Pulmonary artery endothelial cell (primary cell): ENCODE measurements at regions not wholly inside any gene's neighbourhood (a gene's known extent, or its start where the extent isn't known, plus 50 kb on each side); places are given as distances from the start of the nearest gene placed in this dataset.

Experiments used
- DNase-seq: peaks from one replicate; pipeline ENCODE4 v3.0.0-alpha.2; 2011; ENCODE audit warnings: low read depth, low spot score

DNA sequence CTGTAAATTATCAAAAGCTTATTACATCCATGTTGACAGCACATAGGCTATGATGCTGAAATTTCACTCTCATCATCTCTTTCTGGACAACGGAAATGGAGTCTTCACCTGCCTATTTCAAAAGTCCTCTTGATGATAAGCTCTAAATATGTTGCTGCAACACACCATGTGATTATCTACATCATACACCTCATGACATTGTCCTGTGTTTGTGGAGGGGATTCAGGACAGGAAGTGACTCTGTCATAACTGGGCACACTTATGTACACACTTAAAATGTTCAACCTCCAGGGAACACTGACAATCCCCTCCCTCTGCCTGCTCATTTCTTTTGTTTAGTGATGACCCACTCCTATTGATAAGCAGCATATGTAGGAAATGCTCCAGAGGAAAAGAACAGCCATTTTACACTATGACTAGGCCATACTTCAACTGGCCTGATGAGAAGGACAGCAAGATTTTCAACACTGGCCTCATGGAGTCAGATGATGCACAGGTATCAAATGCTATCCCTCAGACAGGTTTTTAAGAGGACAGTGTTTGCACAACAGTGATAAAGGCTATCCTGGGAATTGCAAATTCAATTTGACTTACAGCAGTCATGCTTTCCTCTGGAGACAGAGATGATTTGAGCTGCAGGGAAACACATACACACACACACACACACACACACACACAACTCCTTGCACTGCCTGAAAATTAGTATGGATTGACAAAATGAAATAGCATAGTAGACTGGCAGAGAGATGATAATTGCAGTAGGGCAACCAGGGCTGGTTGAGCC, 163.3 kb upstream of the RASGEF1B start:
- DNase-seq = no peak

- DNase-seq = no peak
These were observed 162.5 kb upstream of the RASGEF1B start for GRCh38 chr4:81634165-81634564.

DNA sequence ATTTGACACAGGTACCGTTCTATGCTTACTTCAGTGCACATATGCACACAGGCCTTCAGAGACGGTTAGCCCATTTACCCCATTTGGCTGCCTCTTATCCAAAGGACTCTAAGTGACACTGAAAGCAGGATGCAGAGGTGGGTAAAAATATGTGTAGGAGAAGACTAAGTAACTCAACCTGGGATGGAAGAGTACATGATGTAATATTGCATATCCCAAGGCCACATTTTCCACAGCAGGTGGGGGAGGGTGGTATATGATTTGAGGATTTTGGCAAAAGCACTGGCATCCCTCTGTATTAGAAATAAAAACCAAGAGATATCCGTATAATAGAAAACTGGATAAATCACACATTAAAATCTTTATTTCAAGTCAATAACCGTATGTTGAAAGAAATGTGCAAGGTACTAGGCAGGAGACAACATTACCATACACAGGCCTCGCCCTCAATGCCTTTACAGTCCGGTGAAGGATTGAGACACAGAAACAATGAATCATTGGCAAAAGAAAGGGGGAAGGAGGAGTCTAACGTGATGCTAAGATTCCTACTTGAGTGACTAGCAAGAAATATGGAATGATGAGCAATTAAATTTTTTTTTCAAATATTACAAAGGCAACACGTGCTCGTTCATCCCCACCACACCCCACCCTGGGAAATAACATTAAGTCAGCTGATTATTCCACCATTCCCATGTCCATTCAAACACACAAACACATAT, 161.0 kb upstream of the RASGEF1B start:
- DNase-seq = no peak

DNA sequence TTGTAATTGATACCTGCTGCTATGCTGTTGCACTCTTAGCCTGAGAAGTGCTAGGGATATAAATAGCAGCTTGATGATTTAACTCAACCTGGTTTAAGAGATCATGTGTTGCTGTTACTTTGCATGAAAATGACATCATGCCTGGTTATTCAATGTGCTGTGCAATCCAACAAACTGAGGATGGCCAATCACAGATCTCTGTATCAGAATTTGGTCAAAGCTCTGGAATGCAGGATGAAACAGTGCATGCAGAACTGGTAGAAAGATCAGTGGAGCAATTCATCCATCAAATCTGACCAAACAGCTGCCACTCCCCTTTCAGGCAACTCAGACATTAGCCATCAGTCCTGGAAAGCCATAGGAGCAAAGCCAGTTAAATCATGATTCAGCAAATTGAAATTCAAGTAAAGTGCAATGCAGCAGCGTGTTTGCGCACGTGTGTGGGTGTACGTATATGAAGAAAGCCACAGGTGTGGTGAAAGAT, 160.3 kb upstream of the RASGEF1B start:
- DNase-seq = no peak

GRCh38 chr4:81629366-81629765, 157.7 kb upstream of the RASGEF1B start:
- no peak for DNase-seq

- DNase-seq = no peak
These were observed 156.8 kb upstream of the RASGEF1B start for GRCh38 chr4:81628489-81628888.

DNA sequence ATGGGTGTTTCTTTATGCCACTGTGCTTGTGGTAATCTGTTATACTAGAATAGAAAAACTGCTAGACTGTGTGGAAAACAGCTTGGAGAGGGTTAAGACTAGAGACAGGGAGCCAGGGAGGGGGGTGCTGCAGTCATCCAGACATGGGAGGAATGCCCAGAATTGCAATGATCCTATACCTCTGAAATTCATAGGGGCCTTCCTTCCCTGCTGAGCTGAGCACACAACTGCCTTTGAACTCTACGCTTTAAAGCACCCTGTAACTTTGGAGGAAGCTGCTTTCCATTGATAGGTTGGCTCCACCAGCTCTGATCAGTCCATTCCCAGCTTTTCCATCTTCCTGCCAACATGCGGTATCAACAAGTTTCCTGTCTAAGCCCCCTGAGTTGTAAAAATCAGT, 155.9 kb upstream of the RASGEF1B start:
- no peak for DNase-seq

DNA sequence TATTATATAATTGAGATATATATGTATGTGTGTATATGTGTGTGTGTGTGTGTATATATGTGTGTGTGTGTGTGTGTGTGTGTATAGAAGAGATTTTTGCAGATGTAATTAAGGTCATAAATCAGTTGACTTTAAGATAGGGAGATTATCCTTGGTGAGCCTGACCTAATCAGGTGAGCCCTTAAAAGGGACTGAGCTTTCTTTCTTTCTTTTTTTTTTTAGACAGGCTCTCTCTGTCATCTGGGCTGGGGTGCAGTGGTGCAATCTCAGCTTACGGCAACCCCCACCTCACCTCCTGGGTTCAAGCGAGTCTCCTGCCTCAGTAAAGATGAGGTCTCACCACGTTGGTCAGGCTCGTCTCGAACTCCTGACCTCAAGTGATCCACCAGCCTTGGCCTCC, 155.1 kb upstream of the RASGEF1B start:
- no peak for DNase-seq

GRCh38 chr4:81625422-81626417, 154.0 kb upstream of the RASGEF1B start:
- DNase-seq = no peak

DNA sequence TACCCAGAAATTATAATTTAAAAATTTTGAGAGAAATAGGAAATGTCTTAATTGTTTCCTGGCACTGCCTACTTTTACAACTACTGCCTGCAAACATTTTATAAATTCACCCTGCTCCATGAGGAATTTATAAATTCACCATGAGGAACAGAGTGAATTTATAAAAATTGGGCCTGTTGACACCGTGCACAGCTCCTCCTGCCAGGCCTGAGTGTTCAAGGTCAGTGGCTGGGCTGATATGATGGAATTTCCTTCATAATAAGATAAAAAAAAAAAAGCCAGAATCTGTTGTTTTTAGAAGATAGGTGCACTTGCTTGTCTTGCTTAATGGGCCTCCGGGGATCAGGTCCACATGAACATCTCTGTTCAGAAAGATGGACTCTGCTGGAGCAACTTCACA, 151.7 kb upstream of the RASGEF1B start:
- no peak for DNase-seq

GRCh38 chr4:81622474-81623184, 150.9 kb upstream of the RASGEF1B start:
- no peak for DNase-seq

- no peak for DNase-seq
These were observed 150.3 kb upstream of the RASGEF1B start for GRCh38 chr4:81622028-81622427.

DNA sequence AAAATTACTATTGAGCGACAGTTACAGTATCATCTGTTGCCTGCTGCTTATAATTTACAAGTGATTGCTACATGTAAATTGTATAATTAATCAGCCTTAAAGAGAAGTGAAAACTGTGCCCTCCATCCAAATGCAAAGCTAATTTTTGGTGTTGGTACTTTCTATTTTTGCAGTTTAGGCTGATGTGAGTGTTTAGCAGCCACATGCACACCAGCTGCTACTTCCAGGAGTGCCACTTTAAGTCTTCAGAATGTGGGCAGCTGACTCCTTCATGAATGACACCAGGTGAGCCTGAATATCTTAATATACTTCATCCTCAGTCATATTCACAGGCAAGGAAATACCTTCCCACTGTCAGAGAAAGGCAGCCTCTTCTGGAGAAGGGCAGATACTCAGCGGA, 149.8 kb upstream of the RASGEF1B start:
- no peak for DNase-seq

- DNase-seq = no peak
These were observed 148.7 kb upstream of the RASGEF1B start for GRCh38 chr4:81620442-81620841.

GRCh38 chr4:81617545-81617944, 145.8 kb upstream of the RASGEF1B start:
- DNase-seq = no peak

DNA sequence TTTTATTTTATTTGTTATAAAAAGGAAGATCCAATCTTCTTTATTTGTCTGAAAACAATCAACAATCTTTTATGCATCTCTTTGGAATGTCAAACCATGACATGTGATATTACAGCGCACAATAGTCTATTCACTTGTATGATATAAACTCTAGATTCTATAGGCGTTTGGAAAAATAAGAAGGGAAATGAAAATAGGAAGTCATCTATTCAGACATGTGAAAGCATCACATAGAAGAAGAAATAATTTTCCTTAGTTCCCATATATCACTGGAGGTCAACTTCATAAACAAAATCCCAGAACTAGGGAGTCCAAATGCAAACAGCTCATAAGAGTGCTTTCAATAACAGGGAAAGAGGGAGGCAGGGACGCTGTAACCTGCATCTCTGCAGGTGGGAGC, 139.5 kb upstream of the RASGEF1B start:
- no peak for DNase-seq

- no peak for DNase-seq
These were observed 138.1 kb upstream of the RASGEF1B start for GRCh38 chr4:81609844-81610243.

DNA sequence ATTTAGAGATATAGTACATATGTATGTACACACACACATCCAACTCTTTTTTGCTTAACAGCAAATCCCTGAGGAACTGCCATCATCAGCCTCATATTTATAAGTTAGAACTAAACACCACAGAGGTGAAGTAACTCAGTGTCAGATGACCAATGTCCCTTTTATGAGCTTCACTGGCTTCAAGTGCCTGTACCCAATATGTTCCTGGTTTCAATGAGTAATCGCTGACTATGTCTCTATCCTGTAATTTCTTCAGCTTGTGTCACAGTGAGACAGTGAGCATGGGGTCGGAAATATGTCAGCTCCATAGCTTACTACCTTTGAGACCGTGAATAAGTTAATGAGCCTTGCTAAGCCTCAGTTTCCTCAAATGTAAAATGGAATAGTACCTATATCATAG, 136.2 kb upstream of the RASGEF1B start:
- DNase-seq = no peak

GRCh38 chr4:81606801-81607501, 135.2 kb upstream of the RASGEF1B start:
- DNase-seq = no peak

- no peak for DNase-seq
These were observed 134.5 kb upstream of the RASGEF1B start for GRCh38 chr4:81606166-81606565.
